Activated CD8-positive, alpha-beta memory T cell treated with anti-CD3 and anti-CD28 coated beads, Interleukin-2, amount 10 ng/mL, durations not matched to agents 7 days and 5 days (primary cell): ENCODE measurements at regions not wholly inside any gene's neighbourhood (a gene's known extent, or its start where the extent isn't known, plus 50 kb on each side); places are given as distances from the start of the nearest gene placed in this dataset.
"Not testable (repeated sequence)": the region's sequence is repeated elsewhere in the genome, so short reads cannot be mapped to it uniquely, and the experiment has no call there.

Experiments
- ATAC-seq: fragments of 150-1000 bp; cut with Tn5 transposase; one replicate; pipeline ENCODE4 v1.10.0; 2021; ENCODE audit warnings: moderate library complexity
- CTCF ChIA-PET: fragments of 350-600 bp; sonication (Branson Sonifier 250); formaldehyde crosslinking; loops from one replicate; lab custom pipeline; 2021; ENCODE audit warnings: antibody characterized with exemption; lab: Charles Lee
- DNase-seq: peaks from one replicate; pipeline ENCODE4 v3.0.0-alpha.2; 2020
- H3K27ac Mint-ChIP-seq: one replicate; pipeline ENCODE4 v1.8.0; 2021; ENCODE audit warnings: mild to moderate bottlenecking, mixed read lengths
- H3K27me3 Mint-ChIP-seq: one replicate; pipeline ENCODE4 v1.8.0; 2021; ENCODE audit warnings: mixed read lengths
- H3K36me3 Mint-ChIP-seq: one replicate; pipeline ENCODE4 v1.8.0; 2021; ENCODE audit warnings: mild to moderate bottlenecking, mixed read lengths
- H3K4me1 Mint-ChIP-seq: one replicate; pipeline ENCODE4 v1.8.0; 2021; ENCODE audit warnings: mixed read lengths
- H3K4me3 Mint-ChIP-seq: one replicate; pipeline ENCODE4 v1.8.0; 2021; ENCODE audit warnings: mild to moderate bottlenecking, moderate library complexity, mixed read lengths
- H3K9me3 Mint-ChIP-seq: one replicate; pipeline ENCODE4 v1.8.0; 2022; ENCODE audit warnings: low read depth, mixed read lengths

DNA sequence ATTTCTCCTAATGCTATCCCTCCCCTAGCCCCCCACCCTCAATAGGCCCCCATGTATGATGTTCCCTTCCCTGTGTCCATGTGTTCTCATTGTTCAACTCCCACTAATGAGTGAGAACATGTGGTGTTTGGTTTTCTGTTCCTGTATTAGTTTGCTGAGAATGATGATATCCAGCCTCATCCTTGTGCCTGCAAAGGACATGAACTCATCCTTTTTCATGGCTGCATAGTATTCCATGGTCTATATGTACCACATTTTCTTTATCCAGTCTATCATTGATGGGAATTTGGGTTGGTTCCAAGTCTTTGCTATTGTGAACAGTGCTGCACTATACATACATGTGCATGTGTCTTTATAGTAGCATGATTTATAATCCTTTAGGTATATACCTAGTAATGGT lies 217.5 kb upstream of the ASCC3 start:
- H3K4me3 Mint-ChIP-seq, H3K27me3 Mint-ChIP-seq, ATAC-seq, H3K4me1 Mint-ChIP-seq, CTCF ChIA-PET, H3K9me3 Mint-ChIP-seq, H3K27ac Mint-ChIP-seq, H3K36me3 Mint-ChIP-seq, DNase-seq: not testable (repeated sequence)

DNA sequence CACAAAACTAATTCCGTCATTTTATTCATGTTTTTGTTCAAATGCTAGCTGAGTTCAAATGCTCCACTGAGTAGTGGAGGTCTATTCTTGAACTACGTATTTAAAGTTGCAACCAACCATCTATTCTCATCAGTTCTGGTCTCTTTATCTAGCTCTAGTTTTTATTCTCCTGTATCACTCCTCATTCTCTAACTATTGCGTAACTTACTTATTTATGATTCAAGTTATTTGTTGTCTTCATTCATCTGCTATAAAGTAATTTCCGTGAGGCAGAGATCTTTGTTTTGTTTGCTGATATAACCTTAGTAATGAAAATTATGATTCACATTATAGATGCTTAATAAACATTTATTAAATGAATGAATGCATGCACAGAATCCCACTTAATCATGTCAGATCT lies 221.6 kb upstream of the ASCC3 start:
- H3K4me3 Mint-ChIP-seq, result no peak overlapping the region
- DNase-seq, result no peak

DNA sequence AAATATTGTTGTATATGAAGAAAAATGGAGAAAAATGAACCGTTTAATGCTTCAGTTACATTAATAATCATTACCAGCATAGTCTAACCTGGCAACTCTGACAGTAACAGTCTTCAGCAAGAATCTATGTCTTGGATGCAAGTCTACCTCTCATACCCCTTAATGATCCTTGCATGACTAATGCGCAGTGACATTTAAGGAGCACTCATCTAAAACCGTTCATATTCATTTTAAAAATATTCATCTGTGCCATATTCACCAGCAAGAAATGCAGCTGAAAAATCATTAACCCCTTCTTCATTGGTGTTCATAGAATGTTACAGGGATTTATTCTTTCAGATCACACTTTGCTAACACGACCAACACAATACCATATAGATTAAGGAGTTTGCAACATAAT lies 227.2 kb upstream of the ASCC3 start:
- DNase-seq (no peak), ATAC-seq (no peak)
- Mint-ChIP-seq H3K4me1 (no peaks in the 10 kb centered on the region), H3K27me3 (no peaks in the 10 kb centered on the region), H3K9me3 (no peaks in the 10 kb centered on the region), H3K4me3 (no peak overlapping the region), H3K27ac (no peak overlapping the region), H3K36me3 (no peaks in the 10 kb centered on the region)
- CTCF ChIA-PET, result no interaction called here

More for the DNA sequence above, 221.6 kb upstream of the ASCC3 start:
- H3K36me3 Mint-ChIP-seq, result no peaks in the 10 kb centered on the region
- H3K27me3 Mint-ChIP-seq, result no peaks in the 10 kb centered on the region
- no peak overlapping the region for H3K27ac Mint-ChIP-seq
- peaks cover 2% of the 10 kb centered on the region for H3K9me3 Mint-ChIP-seq
- no peaks in the 10 kb centered on the region for H3K4me1 Mint-ChIP-seq
- CTCF ChIA-PET, result no interaction called here
- ATAC-seq, result no peak

DNA sequence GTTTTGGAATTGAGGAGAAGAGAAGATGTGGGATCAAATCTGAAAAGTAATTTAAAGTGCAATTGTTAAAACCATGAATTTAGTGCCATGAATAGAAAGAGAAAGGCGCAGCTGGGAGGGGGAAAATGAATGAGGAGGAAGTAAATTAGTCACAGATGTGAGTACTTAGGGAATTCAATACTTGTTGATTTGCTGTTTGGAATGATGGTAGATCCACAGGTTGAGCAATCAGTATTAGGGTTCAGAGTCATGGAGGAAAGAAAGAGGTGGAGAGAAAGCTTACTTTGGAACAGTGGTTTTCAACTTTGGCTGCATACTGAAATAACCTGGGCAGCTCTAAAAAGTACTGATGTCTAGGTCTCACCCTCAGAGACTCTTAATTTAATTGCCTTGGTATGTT lies 229.7 kb upstream of the ASCC3 start:
- H3K4me1 Mint-ChIP-seq, result no peaks in the 10 kb centered on the region
- H3K4me3 Mint-ChIP-seq, result no peak overlapping the region
- H3K27ac Mint-ChIP-seq, result no peak overlapping the region
- CTCF ChIA-PET, result no interaction called here
- ATAC-seq (no peak), DNase-seq (no peak)
- no peaks in the 10 kb centered on the region for H3K9me3 Mint-ChIP-seq
- H3K36me3 Mint-ChIP-seq, result no peaks in the 10 kb centered on the region
- no peaks in the 10 kb centered on the region for H3K27me3 Mint-ChIP-seq

DNA sequence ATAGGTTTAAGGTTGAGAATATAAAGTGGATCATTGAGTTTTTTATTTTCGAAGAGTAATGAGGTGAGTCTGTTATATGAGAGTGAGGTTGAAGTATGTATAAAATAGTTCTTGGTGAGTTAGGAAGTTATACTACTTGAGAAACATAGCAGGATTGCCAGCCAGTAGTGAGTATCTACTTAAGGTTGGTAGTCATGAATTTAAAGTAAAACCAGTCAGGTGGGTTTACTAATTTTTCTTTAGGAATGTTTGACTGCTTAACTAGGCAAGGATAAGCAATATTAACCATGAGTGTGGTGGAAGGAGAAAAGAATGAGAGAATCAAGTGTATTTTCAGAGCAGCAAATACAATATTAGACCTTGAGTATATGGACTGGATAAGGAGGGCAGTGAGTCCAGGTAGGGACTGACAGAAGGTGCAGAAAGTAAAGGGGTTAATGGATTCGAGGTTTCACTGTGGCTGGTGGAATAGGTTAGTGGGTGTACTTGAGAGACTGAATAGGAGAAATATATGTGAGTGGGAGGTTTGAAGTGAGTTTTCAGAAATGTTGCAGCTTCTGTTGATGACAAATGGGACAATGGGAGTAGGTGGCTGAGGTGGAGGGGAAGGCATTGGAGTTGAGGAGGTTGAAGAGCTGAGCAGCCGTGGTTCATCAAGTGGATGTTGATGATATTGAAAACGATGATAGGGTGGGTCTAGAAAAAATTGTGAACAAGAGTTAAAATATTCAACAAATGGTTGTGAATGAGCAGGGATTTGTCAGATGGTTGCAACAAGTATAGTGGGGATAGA lies 232.5 kb upstream of the ASCC3 start:
- no peaks in the 10 kb centered on the region for H3K9me3 Mint-ChIP-seq
- no peak overlapping the region for H3K27ac Mint-ChIP-seq
- no peak overlapping the region for H3K4me3 Mint-ChIP-seq
- CTCF ChIA-PET, result no interaction called here
- no peak for DNase-seq
- no peaks in the 10 kb centered on the region for H3K36me3 Mint-ChIP-seq
- no peaks in the 10 kb centered on the region for H3K27me3 Mint-ChIP-seq
- no peak for ATAC-seq
- H3K4me1 Mint-ChIP-seq, result no peaks in the 10 kb centered on the region

DNA sequence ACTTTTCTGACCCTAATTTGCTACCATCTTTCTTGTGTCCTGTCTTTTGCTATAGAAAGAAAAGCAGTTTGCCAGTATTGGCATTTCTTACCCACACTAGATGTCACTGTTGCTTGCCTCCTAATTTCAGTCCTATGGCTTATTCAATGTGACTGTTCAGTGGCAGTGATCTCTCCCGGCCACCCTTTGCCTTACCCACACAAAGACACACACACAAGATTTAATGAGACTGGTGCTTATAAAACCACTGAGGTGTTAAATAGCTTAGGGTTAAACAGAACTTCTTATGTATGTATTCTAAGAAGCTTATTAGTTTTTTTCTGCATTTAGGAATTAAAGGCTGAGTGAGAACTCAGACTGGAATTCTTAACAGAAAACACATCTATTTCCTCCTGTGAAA lies 233.6 kb upstream of the ASCC3 start:
- no peaks in the 10 kb centered on the region for H3K9me3 Mint-ChIP-seq
- H3K36me3 Mint-ChIP-seq, result no peaks in the 10 kb centered on the region
- DNase-seq (no peak), ATAC-seq (no peak)
- H3K4me3 Mint-ChIP-seq, result no peak overlapping the region
- H3K27ac Mint-ChIP-seq, result no peak overlapping the region
- no peaks in the 10 kb centered on the region for H3K27me3 Mint-ChIP-seq
- CTCF ChIA-PET, result no interaction called here
- H3K4me1 Mint-ChIP-seq, result no peaks in the 10 kb centered on the region

DNA sequence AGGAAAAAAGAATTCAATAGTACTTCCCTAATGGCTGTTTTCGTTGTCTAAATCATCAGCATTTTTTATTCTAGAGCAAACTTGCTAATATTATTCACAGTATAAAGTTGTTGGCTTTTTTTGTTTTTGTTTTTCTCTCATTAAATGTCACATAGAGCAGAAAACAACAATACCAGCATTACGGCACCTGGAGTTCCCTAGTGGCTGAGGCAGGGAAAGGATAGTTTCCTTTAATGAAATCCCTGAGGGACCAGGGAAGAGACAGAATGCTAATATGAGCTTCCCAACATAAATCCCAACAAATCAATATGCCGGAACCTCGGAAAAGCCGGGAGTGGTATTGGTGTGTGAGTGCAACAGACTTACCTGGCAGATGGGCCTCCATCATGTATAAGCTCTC lies 235.2 kb upstream of the ASCC3 start:
- Mint-ChIP-seq H3K27me3 (no peaks in the 10 kb centered on the region), H3K4me3 (no peak overlapping the region), H3K4me1 (no peaks in the 10 kb centered on the region), H3K36me3 (no peaks in the 10 kb centered on the region), H3K27ac (no peak overlapping the region), H3K9me3 (no peaks in the 10 kb centered on the region)
- CTCF ChIA-PET, result no interaction called here
- ATAC-seq (no peak), DNase-seq (no peak)

DNA sequence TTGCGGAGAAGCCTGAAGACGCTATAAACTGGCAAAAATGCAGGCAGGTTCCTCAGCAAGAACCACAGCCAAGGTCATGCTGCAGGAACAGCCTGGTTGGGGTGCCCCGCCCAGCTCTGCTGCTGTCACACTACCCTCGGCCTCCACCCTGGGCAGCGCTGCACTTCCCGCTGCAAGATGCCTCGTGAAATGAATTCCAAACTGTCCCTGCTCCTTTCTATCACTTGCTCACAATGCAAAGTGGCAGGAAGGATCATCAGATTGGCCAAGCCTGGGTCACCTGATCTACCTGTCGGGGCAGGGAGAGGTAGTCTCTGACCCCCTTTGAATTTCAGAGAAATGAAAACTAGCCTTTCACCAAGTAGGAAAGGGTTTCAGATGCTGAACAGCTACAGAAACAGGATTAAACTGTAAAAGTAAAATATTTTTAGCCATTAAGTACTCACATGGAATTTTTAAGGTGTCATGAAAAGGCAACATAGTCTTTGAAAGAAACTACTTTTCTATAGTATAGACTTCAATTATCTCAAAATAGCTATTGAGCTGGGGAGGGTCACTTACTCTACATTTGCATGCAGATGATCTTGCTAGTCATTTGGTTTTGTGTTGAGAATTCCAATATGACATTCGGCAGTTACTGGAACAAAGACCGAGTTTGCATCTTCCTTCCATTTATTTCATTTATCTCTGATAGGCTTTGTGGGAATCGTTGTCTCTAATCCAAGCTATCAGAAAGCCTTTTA lies 236.4 kb upstream of the ASCC3 start:
- Mint-ChIP-seq H3K4me3 (no peak overlapping the region), H3K27ac (no peak overlapping the region)
- ATAC-seq, result no peak

DNA sequence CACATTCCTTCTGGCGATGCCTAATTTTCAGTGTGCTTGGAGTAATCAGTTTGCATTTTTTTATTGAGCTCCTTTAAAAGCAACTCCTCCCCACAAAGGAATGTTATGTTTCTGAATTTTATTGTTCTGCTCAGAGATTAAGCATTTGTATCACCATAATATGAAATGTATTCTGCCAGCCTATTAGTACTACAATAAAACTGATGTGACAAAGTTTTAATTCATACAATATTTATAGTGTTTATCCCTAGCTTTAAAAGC lies 236.9 kb upstream of the ASCC3 start:
- H3K4me1 Mint-ChIP-seq, result no peaks in the 10 kb centered on the region
- no peak overlapping the region for H3K4me3 Mint-ChIP-seq
- H3K36me3 Mint-ChIP-seq, result no peaks in the 10 kb centered on the region
- no peaks in the 10 kb centered on the region for H3K27me3 Mint-ChIP-seq
- ATAC-seq (no peak), DNase-seq (no peak)
- CTCF ChIA-PET, result no interaction called here
- H3K9me3 Mint-ChIP-seq, result no peaks in the 10 kb centered on the region
- H3K27ac Mint-ChIP-seq, result no peak overlapping the region

More for the DNA sequence above, 236.4 kb upstream of the ASCC3 start:
- no peak for DNase-seq
- Mint-ChIP-seq H3K4me1 (no peaks in the 10 kb centered on the region), H3K9me3 (no peaks in the 10 kb centered on the region), H3K27me3 (no peaks in the 10 kb centered on the region), H3K36me3 (no peaks in the 10 kb centered on the region)
- CTCF ChIA-PET, result no interaction called here

DNA sequence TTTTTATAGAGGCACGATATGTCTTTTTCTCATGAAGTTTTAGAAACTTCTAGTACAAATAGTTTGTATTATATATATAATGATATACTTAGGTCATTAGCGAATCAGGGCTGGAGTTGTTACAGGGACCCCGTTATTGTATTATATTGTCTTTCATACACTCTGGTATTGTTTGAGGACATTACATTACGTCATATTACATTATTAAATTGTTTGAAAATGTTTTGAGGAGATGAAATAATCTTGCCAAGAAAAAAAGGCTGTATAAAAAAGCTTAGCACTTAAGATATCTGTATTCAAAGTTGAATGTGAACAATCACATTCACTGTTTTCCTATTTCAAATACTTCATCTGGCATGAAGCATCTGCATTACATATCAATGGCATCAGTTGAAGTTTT lies 239.6 kb upstream of the ASCC3 start:
- no peak overlapping the region for H3K4me3 Mint-ChIP-seq
- H3K4me1 Mint-ChIP-seq, result no peaks in the 10 kb centered on the region

DNA sequence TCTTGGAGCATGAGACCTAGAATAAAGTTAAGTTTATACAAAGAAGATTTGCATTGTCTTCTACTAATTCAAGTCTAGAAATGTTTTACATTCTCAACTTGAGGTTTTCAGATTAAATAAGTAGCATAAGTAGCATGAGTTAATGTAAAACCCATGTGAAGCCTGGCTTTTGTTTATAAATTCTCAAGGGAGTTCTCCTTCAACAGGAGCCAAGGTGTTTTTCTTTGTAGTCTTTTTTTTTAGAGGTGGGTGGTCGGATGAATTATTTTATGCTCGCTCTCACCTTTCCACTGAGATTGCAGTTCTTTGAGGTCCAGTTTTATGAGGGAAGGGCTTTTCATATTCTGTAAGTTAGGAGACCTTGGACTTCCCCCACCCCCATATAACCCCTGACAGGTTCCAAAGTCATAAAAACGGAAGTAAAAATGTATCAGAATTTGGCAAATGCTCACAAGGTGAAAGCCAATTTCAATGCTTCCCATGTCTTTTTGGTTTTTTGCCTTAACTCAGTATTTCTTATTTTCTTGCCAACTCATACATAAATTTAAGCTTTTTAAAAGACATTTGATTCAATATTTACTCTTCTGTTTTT lies 244.3 kb upstream of the ASCC3 start:
- DNase-seq (no peak), ATAC-seq (no peak)
- no peak overlapping the region for H3K27ac Mint-ChIP-seq
- no peaks in the 10 kb centered on the region for H3K9me3 Mint-ChIP-seq
- no peaks in the 10 kb centered on the region for H3K4me1 Mint-ChIP-seq
- no peaks in the 10 kb centered on the region for H3K36me3 Mint-ChIP-seq
- CTCF ChIA-PET, result no interaction called here
- H3K27me3 Mint-ChIP-seq, result no peaks in the 10 kb centered on the region
- H3K4me3 Mint-ChIP-seq, result no peak overlapping the region

More for the DNA sequence above, 239.6 kb upstream of the ASCC3 start:
- H3K9me3 Mint-ChIP-seq, result no peaks in the 10 kb centered on the region
- H3K36me3 Mint-ChIP-seq, result no peaks in the 10 kb centered on the region
- no peak for ATAC-seq
- H3K27me3 Mint-ChIP-seq, result no peaks in the 10 kb centered on the region
- no peak for DNase-seq
- no peak overlapping the region for H3K27ac Mint-ChIP-seq
- CTCF ChIA-PET, result no interaction called here

DNA sequence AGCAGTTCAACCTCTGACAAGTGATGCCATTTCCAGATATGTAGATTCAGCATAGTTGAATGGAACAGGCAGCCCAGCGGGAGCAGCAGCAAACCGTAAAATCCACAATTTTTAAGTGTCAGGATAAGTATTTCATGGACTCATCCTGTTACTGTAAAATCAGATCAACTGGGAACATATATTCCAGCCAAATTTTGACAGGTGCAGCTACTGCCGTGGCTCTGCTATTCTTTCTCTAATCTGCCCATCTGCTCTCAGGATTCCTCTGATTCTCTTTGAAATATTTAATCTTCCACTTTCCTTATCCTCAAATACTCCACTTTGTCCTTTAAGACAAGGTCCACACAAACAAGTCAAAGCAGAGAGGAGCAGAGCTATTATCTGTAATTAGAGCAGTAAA lies 245.4 kb upstream of the ASCC3 start:
- Mint-ChIP-seq H3K27me3 (no peaks in the 10 kb centered on the region), H3K36me3 (no peaks in the 10 kb centered on the region)

DNA sequence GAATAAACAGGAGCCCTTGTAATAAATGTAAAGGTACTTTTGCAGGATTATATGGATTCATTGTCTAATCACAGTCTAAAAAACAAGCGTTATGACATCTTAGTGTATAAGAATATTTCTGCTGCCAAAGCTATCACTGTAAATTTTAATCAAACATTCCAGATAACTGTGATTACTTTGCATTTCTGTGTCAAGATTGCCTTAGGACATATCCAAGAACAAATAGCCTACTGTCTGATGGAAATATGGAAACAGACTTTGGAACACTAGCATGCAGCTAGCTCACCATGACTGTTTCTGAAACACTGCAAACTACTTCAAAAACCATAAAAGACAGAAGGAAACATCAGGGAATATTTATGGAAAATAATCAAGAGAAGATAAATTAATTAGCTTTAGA lies 248.7 kb upstream of the ASCC3 start:
- Mint-ChIP-seq H3K27me3 (no peaks in the 10 kb centered on the region), H3K27ac (no peak overlapping the region), H3K4me1 (no peaks in the 10 kb centered on the region), H3K4me3 (no peak overlapping the region), H3K36me3 (no peaks in the 10 kb centered on the region), H3K9me3 (no peaks in the 10 kb centered on the region)
- no peak for DNase-seq
- no peak for ATAC-seq
- CTCF ChIA-PET, result no interaction called here

More for the DNA sequence above, 245.4 kb upstream of the ASCC3 start:
- ATAC-seq, result no peak
- H3K4me1 Mint-ChIP-seq, result no peaks in the 10 kb centered on the region
- no peak overlapping the region for H3K4me3 Mint-ChIP-seq
- H3K9me3 Mint-ChIP-seq, result no peaks in the 10 kb centered on the region
- no peak overlapping the region for H3K27ac Mint-ChIP-seq
- no peak for DNase-seq
- CTCF ChIA-PET, result no interaction called here

DNA sequence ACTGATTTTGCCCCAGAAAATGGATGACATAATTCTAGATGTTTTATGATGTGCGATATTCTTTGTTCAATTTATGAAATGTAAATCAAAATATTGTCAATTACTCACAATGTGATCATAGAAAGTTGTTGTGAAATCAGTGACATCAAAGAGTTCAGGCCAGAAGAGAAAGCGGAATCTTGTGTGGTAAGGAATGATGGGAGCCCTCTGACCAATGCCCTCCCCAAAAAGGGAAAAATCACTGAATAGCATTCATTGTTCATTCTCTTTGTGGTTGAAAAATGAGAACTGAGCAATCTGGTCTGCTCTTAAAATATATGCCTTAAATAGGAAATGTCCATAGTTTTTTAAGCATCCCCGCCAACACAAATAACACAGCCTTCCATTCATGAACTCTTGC lies 247.1 kb upstream of the GRIK2 start:
- Mint-ChIP-seq H3K4me3 (no peak overlapping the region), H3K36me3 (no peaks in the 10 kb centered on the region), H3K9me3 (no peaks in the 10 kb centered on the region), H3K27ac (no peak overlapping the region), H3K4me1 (no peaks in the 10 kb centered on the region), H3K27me3 (no peaks in the 10 kb centered on the region)
- CTCF ChIA-PET, result no interaction called here
- no peak for DNase-seq
- no peak for ATAC-seq
